HS-5 (cell line): ENCODE measurements at regions not wholly inside any gene's neighbourhood (a gene's known extent, or its start where the extent isn't known, plus 50 kb on each side); places are given as distances from the start of the nearest gene placed in this dataset.
"Not testable (repeated sequence)": the region's sequence is repeated elsewhere in the genome, so short reads cannot be mapped to it uniquely, and the experiment has no call there.

Experiments
- DNase-seq: peaks from one replicate; pipeline ENCODE4 v3.0.0-alpha.2; 2012; ENCODE audit warnings: low read depth

GRCh38 chr9:34793428-34793827 lies 83.5 kb upstream of the CCL21 start:
- no peak for DNase-seq

GRCh38 chr9:34783951-34784487 lies 74.1 kb upstream of the CCL21 start:
- no peak for DNase-seq

- no peak for DNase-seq
Measured at GRCh38 chr9:34782372-34782771, 72.4 kb upstream of the CCL21 start.

- DNase-seq, result no peak
Measured at GRCh38 chr9:34777666-34778065, 67.7 kb upstream of the CCL21 start.

GRCh38 chr9:34773955-34774354 lies 64.0 kb upstream of the CCL21 start:
- no peak for DNase-seq

GRCh38 chr9:34773306-34773910 lies 63.5 kb upstream of the CCL21 start:
- DNase-seq, result no peak

GRCh38 chr9:34771007-34771406 lies 61.1 kb upstream of the CCL21 start:
- no peak for DNase-seq

GRCh38 chr9:34767087-34767486 lies 57.2 kb upstream of the CCL21 start:
- not testable (repeated sequence) for DNase-seq

- DNase-seq, result not testable (repeated sequence)
Measured at GRCh38 chr9:34760196-34761040, 50.5 kb upstream of the CCL21 start.
